IgD-negative memory B cell (primary cell): ENCODE measurements at regions not wholly inside any gene's neighbourhood (a gene's known extent, or its start where the extent isn't known, plus 50 kb on each side); places are given as distances from the start of the nearest gene placed in this dataset.
"Not testable (repeated sequence)": the region's sequence is repeated elsewhere in the genome, so short reads cannot be mapped to it uniquely, and the experiment has no call there.

Experiments
- H3K27ac Mint-ChIP-seq, 3 donors: one replicate each; pipeline ENCODE4 v1.8.0; 2020 to 2022; ENCODE audit warnings: mild to moderate bottlenecking in 3 of 3, mixed read lengths in 3 of 3, moderate library complexity in 1 of 3
- H3K27me3 Mint-ChIP-seq: one replicate; pipeline ENCODE4 v1.8.0; 2021; ENCODE audit warnings: mixed read lengths
- H3K36me3 Mint-ChIP-seq: one replicate; pipeline ENCODE4 v1.8.0; 2020; ENCODE audit warnings: mild to moderate bottlenecking, mixed read lengths
- H3K4me1 Mint-ChIP-seq, 3 donors: one replicate each; pipeline ENCODE4 v1.8.0; 2020 to 2022; ENCODE audit warnings: mixed read lengths in 3 of 3, mild to moderate bottlenecking in 1 of 3
- H3K4me3 Mint-ChIP-seq, 4 donors: one replicate each; pipeline ENCODE4 v1.8.0; 2020 to 2022; ENCODE audit warnings: mild to moderate bottlenecking in 4 of 4, mixed read lengths in 4 of 4, moderate library complexity in 3 of 4
- H3K9me3 Mint-ChIP-seq, 3 donors: one replicate each; pipeline ENCODE4 v1.8.0; 2020 to 2021; ENCODE audit warnings: mixed read lengths in 3 of 3, mild to moderate bottlenecking in 1 of 3

DNA sequence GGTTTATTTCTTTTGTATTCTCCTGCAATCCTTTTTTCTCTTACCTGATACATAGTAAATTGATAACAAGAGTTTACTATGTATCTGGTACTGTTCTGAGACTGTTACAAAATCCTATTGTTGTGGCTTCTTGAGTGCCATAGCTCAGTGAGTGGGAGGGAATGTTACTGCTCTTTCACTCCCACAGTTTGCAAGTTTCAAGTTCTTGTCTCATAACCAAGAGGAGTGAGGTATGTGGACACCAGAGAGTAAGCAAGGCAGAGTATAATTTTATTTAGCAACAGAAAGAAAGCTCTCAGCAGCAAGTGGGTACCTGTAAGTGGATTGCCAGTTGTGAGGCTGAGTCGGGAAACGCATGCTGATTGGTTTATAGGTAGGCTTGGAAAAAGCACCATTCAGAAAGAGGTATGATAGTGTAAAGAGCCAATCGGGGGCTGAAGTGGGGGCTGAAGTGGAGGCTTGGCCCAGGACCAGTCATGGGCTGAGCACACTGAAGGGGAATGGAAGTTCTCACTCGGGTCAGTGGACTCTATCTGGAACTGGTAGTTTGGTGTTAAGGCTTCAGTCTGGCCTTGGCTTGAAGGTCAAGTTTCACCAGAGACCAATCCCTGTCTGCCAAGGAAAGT, 850.8 kb downstream of the TMTC2 start:
- no peaks in the 10 kb centered on the region for H3K4me1 Mint-ChIP-seq
- no peaks in the 10 kb centered on the region for H3K27me3 Mint-ChIP-seq
- no peak overlapping the region for H3K4me3 Mint-ChIP-seq
- no peak overlapping the region for H3K27ac Mint-ChIP-seq
- H3K36me3 Mint-ChIP-seq, result no peaks in the 10 kb centered on the region
- H3K9me3 Mint-ChIP-seq, result no peaks in the 10 kb centered on the region

DNA sequence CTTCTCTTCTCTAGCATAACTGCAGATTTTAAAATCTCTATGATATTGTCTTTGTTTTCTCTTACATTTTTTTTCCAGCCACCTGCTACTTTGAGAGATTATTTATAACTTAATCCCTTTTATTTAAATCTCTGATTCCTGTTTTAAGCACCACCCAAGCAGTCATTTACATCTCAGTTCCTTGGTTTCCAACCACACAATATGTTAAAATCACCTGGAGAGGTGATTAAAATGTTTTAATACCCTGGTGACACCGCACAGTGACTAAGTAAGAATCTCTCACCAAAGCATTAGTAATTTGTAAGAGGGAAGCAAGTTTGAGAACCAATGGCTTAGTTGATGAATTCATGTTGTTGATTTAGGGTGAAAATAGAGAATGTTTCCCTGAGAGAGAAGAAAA, 849.8 kb downstream of the TMTC2 start:
- H3K4me1 Mint-ChIP-seq, result no peaks in the 10 kb centered on the region
- H3K9me3 Mint-ChIP-seq, result no peaks in the 10 kb centered on the region
- H3K27ac Mint-ChIP-seq, result no peak overlapping the region
- no peaks in the 10 kb centered on the region for H3K27me3 Mint-ChIP-seq
- no peak overlapping the region for H3K4me3 Mint-ChIP-seq
- no peaks in the 10 kb centered on the region for H3K36me3 Mint-ChIP-seq

DNA sequence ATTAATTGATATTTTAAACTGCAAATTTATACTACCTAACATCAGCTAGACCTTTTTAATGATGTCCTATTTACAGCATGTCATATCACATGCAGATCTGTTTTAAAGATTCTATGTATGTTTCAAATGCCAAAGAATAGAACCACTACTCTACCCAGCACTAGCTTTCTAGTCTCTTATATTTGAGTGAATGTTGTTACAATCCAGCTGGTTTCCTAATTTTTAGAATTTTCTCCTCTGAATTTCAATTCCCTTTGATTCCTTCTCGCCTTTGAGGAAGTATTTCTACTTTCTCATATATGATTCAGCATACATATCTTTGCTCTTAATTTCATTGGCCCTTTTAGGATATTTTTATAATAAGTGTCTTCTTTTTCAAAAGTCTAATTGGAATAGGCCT, 841.9 kb downstream of the TMTC2 start:
- Mint-ChIP-seq H3K4me3 (no peak overlapping the region), H3K27ac (no peak overlapping the region), H3K36me3 (no peaks in the 10 kb centered on the region), H3K9me3 (peaks cover 0 to 8% (median 4%) of the 10 kb centered on the region in 3 donors), H3K27me3 (no peaks in the 10 kb centered on the region), H3K4me1 (no peaks in the 10 kb centered on the region)

DNA sequence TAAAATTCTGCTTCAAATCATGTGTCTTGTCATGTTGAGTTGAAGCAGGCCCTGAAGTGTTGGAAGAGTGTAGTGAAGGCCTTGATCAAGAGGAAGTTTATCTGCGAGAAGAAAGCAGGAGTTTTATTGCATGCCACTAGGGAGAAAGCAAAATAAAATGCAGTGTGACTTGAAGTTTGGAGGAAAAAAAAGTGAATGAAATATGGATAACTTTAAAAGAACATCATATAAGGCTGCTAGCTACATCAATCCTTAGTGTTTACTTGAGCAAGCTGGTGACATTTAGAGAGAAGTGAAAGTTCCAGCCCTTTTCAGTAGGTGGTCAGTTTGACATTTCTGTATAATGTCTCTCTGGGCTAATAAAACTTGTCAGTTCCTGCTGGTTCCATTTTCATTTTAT, 841.1 kb downstream of the TMTC2 start:
- no peak overlapping the region for H3K27ac Mint-ChIP-seq
- H3K27me3 Mint-ChIP-seq, result no peaks in the 10 kb centered on the region
- H3K4me3 Mint-ChIP-seq, result no peak overlapping the region
- H3K4me1 Mint-ChIP-seq, result no peaks in the 10 kb centered on the region
- H3K9me3 Mint-ChIP-seq, result peaks cover 0 to 15% (median 4%) of the 10 kb centered on the region in 3 donors
- no peaks in the 10 kb centered on the region for H3K36me3 Mint-ChIP-seq

DNA sequence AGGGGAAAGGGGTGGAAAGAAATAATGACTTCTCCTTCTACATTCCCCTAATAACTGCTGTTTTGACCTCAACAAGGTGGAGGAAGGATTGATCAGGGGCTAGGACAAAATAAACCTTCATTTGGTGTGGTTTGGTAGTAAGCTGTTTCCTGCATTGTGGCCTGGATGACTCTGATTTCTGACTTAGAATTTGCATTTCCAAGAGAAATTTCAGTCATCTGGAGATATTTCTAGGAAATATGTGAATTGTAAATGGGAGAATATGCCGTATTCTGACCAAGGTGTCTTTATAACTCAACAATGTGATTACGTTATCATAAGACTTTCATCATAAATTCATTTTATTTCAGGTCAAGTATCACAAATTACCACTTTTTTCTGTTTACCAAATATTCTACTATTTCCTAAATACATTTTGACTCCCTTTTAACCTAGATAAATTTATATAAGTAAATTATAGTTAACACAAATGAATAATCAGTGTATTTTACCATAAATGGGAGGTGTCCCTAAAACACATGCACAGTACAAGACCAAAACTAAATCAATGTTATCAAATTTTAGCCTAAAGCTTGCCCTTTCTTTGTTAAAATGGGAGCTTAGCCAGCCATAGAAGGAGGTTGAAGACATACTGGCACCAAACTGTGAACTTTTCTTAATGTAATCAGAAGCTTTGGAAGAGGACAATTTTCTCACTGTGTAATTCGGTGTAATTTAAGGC, 828.8 kb downstream of the TMTC2 start:
- no peak overlapping the region for H3K27ac Mint-ChIP-seq
- H3K4me3 Mint-ChIP-seq, result no peak overlapping the region
- peaks cover 0 to 2% (median 0%) of the 10 kb centered on the region in 3 donors for H3K9me3 Mint-ChIP-seq
- H3K27me3 Mint-ChIP-seq, result no peaks in the 10 kb centered on the region
- H3K4me1 Mint-ChIP-seq, result no peaks in the 10 kb centered on the region
- no peaks in the 10 kb centered on the region for H3K36me3 Mint-ChIP-seq

DNA sequence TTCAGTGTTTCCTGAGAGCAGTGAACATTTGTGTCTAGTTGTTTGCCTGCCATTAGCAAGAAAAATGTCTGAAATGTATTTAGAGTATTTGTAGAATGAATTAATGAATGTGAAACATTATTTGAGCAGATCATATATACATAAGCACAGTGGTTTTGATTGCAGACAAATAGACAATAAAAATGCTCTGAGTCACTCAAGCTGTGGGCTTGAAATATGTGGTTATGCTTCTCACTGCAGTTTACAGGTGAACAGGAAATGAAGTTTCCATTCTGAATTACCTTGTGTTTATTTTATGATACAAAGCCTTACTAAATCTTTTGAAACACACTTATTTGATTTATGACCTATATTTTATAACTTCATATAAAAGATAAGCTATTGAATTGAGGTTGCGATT, 827.7 kb downstream of the TMTC2 start:
- H3K4me3 Mint-ChIP-seq, result no peak overlapping the region
- H3K36me3 Mint-ChIP-seq, result no peaks in the 10 kb centered on the region
- H3K27me3 Mint-ChIP-seq, result no peaks in the 10 kb centered on the region
- H3K9me3 Mint-ChIP-seq, result peaks cover 0 to 2% (median 0%) of the 10 kb centered on the region in 3 donors
- no peaks in the 10 kb centered on the region for H3K4me1 Mint-ChIP-seq
- H3K27ac Mint-ChIP-seq, result no peak overlapping the region

DNA sequence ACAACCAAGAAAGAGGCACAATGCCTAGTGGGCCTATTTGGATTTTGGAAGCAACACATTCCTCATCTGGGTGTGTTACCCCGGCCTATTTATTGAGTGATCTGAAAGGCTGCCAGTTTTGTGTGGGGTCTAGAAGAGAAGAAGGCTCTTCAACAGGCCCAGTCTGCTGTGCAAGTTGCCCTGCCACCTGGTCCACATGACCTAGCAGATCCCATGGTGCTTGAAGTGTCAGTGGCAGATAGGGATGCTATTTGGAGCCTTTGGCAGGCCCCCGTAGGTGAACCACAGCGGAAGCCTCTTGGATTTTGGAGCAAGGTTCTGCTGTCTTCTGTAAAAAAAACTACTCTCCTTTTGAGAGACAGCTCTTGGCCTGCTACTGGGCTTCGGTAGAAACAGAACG, 820.1 kb downstream of the TMTC2 start:
- Mint-ChIP-seq H3K4me3 (no peak overlapping the region), H3K27ac (no peak overlapping the region), H3K36me3 (no peaks in the 10 kb centered on the region), H3K9me3 (peaks cover 2 to 11% (median 3%) of the 10 kb centered on the region in 3 donors), H3K4me1 (no peaks in the 10 kb centered on the region), H3K27me3 (no peaks in the 10 kb centered on the region)

DNA sequence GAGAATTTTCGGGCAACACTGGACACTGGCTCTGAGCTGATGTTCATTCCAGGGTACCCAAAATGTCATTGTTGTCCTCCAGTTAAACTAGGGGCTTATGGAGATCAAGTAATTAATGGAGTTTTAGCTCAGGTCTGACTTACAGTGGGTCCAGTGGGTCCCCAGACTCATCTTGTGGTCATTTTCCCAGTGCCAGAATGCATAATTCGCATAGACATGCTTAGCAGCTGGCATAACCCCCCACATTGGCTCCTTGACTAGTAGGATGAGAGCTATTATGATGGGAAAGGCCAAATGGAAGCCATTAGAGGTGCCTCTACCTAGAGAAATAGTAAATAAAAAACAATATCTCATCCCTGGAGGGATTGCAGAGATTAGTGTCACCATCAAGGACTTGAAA, 818.9 kb downstream of the TMTC2 start:
- Mint-ChIP-seq H3K36me3 (no peaks in the 10 kb centered on the region), H3K9me3 (peaks cover 3 to 14% (median 6%) of the 10 kb centered on the region in 3 donors), H3K27me3 (no peaks in the 10 kb centered on the region), H3K4me3 (no peak overlapping the region), H3K27ac (no peak overlapping the region), H3K4me1 (no peaks in the 10 kb centered on the region)

DNA sequence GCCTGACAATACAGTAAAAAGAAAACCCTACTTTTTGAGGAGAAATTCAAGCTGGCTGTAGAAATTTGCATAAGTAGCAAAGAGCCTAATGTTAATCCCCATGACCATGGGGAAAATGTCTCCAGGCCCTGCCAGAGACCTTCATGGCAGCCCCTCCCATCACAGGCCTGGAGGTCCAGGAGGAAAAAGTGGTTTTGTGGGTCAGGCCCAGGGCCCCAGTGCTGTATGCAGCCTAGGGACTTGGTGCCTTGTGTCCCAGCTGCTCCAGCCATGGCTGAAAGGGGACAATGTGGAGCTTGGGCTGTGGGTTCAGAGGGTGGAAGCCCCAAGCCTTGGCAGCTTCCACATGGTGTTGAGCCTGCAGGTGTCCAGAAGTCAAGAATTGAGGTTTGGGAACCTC, 813.2 kb downstream of the TMTC2 start:
- H3K9me3 Mint-ChIP-seq, result peaks cover 7 to 11% (median 10%) of the 10 kb centered on the region in 3 donors
- not testable (repeated sequence) for H3K27me3 Mint-ChIP-seq, H3K36me3 Mint-ChIP-seq, H3K27ac Mint-ChIP-seq, H3K4me1 Mint-ChIP-seq, H3K4me3 Mint-ChIP-seq

DNA sequence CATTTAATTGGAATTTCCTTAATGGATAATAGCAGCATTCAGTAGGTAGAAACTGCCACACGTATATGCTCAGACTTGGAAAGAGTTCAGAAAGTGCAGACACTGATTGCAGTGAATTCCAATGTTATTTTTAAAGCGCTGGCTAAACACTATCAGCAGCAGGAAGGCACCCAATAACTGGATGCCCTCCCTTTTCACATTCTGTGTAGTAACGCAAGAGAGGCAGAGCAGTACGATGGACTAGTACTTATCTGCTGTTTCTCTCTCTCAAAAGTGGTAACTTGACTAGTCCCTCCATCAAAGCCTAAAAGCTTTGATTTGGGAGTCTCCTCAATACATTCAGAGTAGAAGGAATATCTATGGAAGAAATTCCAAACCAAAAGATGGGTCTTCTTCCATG, 791.0 kb downstream of the TMTC2 start:
- Mint-ChIP-seq H3K9me3 (peaks cover 3 to 11% (median 3%) of the 10 kb centered on the region in 3 donors), H3K36me3 (no peaks in the 10 kb centered on the region), H3K27me3 (no peaks in the 10 kb centered on the region), H3K4me3 (no peak overlapping the region), H3K4me1 (no peaks in the 10 kb centered on the region), H3K27ac (no peak overlapping the region)

DNA sequence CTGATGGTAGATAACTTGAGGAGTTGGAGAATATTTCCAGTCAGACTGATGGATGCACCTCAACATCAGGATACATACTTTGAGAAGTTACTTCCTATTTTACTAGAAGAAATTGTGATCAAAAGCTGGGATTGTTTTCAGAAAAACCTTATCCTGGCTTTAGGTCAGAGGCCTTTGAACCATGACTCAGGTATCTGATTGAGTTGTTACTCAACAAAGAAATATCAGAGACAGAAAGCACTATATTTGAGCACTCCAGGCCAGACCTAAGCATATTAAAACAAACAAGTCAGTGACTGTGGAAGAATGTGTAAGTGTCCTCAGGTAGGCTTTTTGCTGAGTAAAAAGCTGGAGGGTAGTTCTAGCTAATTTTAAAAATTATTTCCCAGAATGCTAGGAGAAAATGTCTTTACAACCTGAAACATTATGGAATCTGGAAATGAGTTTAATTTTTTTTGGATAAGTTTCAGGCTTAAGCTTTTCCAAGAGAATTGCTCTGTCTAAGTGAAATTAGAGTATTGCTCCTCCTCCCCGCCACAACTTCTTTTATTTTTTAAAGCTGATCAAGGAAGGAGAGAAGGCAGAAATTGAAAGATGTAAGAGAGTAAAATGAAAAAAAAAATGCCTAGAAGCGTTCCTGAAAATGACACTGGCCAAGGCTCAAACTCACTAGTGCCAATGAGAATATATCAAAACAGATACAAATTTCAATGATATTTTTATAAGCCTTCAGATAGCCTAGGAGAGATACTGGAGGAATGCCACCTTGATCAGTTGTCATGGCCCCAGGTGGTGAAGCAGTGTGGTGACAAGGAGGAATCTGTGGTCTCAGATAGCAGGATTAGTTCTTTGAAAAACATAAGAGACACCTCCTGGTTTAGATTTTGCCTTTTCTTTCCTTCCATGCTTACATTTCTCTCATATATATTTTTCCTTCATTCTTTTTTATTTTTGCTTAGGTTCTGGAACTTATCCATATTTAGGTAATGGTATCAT, 790.3 kb downstream of the TMTC2 start:
- Mint-ChIP-seq H3K9me3 (peaks cover 3 to 5% (median 3%) of the 10 kb centered on the region in 3 donors), H3K4me3 (no peak overlapping the region), H3K36me3 (no peaks in the 10 kb centered on the region), H3K27ac (no peak overlapping the region), H3K27me3 (no peaks in the 10 kb centered on the region), H3K4me1 (no peaks in the 10 kb centered on the region)

DNA sequence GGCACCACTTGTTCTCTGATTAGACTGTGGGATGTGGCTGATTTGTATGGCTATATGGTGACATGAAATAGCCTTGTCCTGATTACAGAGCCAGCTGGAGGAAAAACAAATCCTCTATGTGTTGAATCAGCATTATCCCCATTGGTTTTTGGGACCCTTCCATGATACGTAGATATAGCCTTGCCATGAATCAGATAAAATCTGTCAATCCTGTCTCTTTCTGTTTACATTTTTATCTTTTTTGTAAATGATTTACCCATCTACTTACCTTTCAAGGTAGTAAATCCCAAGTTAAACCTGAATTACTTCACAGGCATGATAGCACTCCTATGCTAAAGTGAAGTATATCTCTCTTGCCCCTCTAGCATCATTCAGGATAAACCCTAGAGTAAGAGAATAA, 789.3 kb downstream of the TMTC2 start:
- H3K27ac Mint-ChIP-seq, result no peak overlapping the region
- no peaks in the 10 kb centered on the region for H3K27me3 Mint-ChIP-seq
- peaks cover 0 to 4% (median under 1%) of the 10 kb centered on the region in 3 donors for H3K9me3 Mint-ChIP-seq
- no peak overlapping the region for H3K4me3 Mint-ChIP-seq
- no peaks in the 10 kb centered on the region for H3K36me3 Mint-ChIP-seq
- no peaks in the 10 kb centered on the region for H3K4me1 Mint-ChIP-seq

DNA sequence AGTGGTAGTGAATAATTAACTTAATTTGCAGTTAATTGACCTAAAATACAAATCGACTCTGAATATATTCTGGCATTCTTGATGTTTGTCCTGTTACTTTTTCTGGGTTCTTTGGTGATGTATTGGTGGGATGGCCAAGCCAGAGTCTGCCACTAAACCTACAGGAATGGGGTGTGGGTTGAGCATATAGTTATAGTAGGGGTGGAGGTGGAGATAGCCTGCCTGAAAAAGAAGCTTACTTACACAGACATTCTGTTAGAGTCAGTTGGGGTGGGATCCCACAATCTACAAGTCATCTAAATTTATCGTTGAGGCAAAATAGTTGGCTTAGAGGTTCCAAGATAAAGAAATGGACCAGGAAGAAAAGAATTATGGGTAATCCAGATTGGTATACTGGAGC, 787.7 kb downstream of the TMTC2 start:
- Mint-ChIP-seq H3K4me3 (no peak overlapping the region), H3K4me1 (no peaks in the 10 kb centered on the region), H3K27me3 (no peaks in the 10 kb centered on the region), H3K27ac (no peak overlapping the region), H3K36me3 (no peaks in the 10 kb centered on the region), H3K9me3 (peaks cover 0 to 3% (median 0%) of the 10 kb centered on the region in 3 donors)

DNA sequence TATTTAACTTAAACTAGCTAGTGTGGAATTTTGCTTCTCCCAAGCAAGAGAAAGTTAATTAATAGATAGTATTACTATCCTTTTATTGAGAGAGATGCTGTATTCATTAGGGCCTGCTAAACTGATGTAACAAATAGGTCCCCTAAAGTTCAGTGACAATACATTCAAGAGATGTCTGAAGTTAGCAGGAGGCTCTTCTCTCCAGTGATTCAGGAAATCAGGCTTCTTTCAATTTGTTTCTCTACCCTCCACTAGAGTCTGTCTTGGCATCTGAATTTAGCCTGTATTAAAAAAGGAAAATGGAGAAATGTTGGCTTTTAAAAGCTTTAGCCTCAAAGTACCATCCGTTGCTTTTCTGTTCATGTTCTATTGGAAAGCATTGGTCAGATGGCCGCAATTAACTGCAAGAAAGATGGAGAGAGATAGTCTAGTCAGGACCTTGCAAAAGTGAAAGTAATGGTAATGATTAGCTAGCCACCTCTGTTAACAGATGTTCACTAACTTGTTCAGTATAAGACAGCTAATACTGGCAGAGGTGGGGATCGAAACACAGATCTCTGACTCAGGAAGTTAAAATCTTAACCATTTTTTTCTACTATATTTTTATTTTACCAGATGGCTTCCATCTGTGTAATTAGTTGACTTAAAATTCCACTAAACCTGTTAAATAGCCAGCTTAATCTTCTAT, 786.8 kb downstream of the TMTC2 start:
- Mint-ChIP-seq H3K4me1 (no peaks in the 10 kb centered on the region), H3K27ac (no peak overlapping the region), H3K4me3 (no peak overlapping the region), H3K9me3 (peaks cover 0 to under 1% (median 0%) of the 10 kb centered on the region in 3 donors), H3K36me3 (no peaks in the 10 kb centered on the region), H3K27me3 (no peaks in the 10 kb centered on the region)

DNA sequence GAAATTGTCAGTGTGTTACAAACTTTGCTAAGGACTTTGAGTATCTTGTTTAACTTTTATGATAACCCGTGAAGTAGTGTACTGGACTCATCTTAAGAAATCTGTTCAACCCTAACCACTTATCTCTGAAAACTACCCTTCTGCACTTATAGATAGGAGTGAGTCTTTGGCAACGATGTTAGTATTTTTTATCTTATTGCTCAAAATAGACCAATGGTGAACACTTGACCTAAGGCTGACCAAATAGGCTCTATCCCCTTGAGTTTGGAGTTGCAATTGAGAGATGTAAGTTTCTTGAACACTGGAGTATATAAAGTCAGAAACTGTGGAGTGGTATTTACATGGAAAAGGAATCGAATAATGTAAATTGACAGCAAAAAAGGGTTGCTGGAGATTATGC, 786.1 kb downstream of the TMTC2 start:
- Mint-ChIP-seq H3K27me3 (no peaks in the 10 kb centered on the region), H3K4me3 (no peak overlapping the region), H3K27ac (no peak overlapping the region), H3K9me3 (peaks cover 0 to 2% (median 0%) of the 10 kb centered on the region in 3 donors), H3K4me1 (no peaks in the 10 kb centered on the region), H3K36me3 (no peaks in the 10 kb centered on the region)
